Neural cell (in vitro differentiated cells): ENCODE measurements at regions not wholly inside any gene's neighbourhood (a gene's known extent, or its start where the extent isn't known, plus 50 kb on each side); places are given as distances from the start of the nearest gene placed in this dataset.
"Not testable (repeated sequence)": the region's sequence is repeated elsewhere in the genome, so short reads cannot be mapped to it uniquely, and the experiment has no call there.

Source experiments
- CTCF ChIP-seq: fragments of 450-650 bp; IDR thresholded peaks from 2 replicates; pipeline ENCODE4 v1.5.1; 2014; ENCODE audit warnings: antibody characterized with exemption, mild to moderate bottlenecking, moderate library complexity; ENCODE audit not compliant: poor library complexity, severe bottlenecking
- EP300 ChIP-seq: fragments of 450-650 bp; conservative IDR thresholded peaks from 2 replicates; pipeline ENCODE4 v1.6.1; 2014; ENCODE audit warnings: antibody characterized with exemption, mild to moderate bottlenecking, moderate library complexity; ENCODE audit not compliant: poor library complexity, severe bottlenecking
- EZH2 ChIP-seq: fragments of 200-600, 300-800 bp; shearing (Covaris generic), sonication (generic); IDR thresholded peaks from 2 replicates; pipeline ENCODE4 v1.6.1; 2014; ENCODE audit warnings: antibody characterized with exemption, low read length, borderline replicate concordance, mild to moderate bottlenecking; ENCODE audit not compliant: insufficient read depth, poor library complexity, severe bottlenecking
- MXI1 ChIP-seq: fragments of 450-650 bp; conservative IDR thresholded peaks from 2 replicates; pipeline ENCODE4 v1.6.1; 2014; ENCODE audit warnings: antibody characterized with exemption, mild to moderate bottlenecking; ENCODE audit not compliant: poor library complexity, severe bottlenecking
- POLR2AphosphoS5 ChIP-seq: IDR thresholded peaks from 2 replicates; pipeline ENCODE4 v1.6.1; 2012
- RAD21 ChIP-seq: fragments of 450-650 bp; conservative IDR thresholded peaks from 2 replicates; pipeline ENCODE4 v1.6.1; 2014; ENCODE audit warnings: antibody characterized with exemption, mild to moderate bottlenecking, moderate library complexity
- TAF1 ChIP-seq: IDR thresholded peaks from 2 replicates; pipeline ENCODE4 v1.6.1; 2012; ENCODE audit warnings: low read depth
- TF ChIP-seq, protein P1 (sequence below): IDR thresholded peaks from 2 replicates; pipeline ENCODE4 v1.6.1; 2012; ENCODE audit warnings: borderline replicate concordance

DNA sequence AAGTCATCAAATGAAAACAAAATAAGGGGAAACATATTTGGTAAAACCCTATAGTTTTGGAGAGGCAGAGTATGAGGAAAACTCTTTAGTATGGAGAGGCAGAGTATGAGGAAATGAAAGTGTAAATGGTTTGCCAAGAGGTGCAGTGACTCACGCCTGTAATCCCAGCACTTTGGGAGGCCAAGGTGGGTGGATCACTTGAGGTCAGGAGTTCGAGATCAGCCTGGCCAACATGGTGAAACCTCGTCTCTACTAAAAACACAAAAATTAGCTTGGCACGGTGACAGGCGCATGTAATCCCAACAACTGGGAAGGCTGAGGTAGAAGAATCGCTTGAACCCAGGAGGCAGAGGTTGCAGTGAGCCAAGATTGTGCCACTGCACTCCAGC, 228.2 kb upstream of the RREB1 start:
- TF ChIP-seq CTCF, EZH2, EP300, POLR2AphosphoS5, TAF1, MXI1, RAD21: not testable (repeated sequence)
- TF ChIP-seq, protein P1, sequence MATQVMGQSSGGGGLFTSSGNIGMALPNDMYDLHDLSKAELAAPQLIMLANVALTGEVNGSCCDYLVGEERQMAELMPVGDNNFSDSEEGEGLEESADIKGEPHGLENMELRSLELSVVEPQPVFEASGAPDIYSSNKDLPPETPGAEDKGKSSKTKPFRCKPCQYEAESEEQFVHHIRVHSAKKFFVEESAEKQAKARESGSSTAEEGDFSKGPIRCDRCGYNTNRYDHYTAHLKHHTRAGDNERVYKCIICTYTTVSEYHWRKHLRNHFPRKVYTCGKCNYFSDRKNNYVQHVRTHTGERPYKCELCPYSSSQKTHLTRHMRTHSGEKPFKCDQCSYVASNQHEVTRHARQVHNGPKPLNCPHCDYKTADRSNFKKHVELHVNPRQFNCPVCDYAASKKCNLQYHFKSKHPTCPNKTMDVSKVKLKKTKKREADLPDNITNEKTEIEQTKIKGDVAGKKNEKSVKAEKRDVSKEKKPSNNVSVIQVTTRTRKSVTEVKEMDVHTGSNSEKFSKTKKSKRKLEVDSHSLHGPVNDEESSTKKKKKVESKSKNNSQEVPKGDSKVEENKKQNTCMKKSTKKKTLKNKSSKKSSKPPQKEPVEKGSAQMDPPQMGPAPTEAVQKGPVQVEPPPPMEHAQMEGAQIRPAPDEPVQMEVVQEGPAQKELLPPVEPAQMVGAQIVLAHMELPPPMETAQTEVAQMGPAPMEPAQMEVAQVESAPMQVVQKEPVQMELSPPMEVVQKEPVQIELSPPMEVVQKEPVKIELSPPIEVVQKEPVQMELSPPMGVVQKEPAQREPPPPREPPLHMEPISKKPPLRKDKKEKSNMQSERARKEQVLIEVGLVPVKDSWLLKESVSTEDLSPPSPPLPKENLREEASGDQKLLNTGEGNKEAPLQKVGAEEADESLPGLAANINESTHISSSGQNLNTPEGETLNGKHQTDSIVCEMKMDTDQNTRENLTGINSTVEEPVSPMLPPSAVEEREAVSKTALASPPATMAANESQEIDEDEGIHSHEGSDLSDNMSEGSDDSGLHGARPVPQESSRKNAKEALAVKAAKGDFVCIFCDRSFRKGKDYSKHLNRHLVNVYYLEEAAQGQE: not testable (repeated sequence)
